ENCODE measurements at regions not wholly inside any gene's neighbourhood (a gene's known extent, or its start where the extent isn't known, plus 50 kb on each side); places are given as distances from the start of the nearest gene placed in this dataset.
"Not testable (repeated sequence)": the region's sequence is repeated elsewhere in the genome, so short reads cannot be mapped to it uniquely, and the experiment has no call there.

- DNase-seq, result no peak
These were observed 65.1 kb downstream of the SPRY4 start for GRCh38 chr5:142259758-142260157.

DNA sequence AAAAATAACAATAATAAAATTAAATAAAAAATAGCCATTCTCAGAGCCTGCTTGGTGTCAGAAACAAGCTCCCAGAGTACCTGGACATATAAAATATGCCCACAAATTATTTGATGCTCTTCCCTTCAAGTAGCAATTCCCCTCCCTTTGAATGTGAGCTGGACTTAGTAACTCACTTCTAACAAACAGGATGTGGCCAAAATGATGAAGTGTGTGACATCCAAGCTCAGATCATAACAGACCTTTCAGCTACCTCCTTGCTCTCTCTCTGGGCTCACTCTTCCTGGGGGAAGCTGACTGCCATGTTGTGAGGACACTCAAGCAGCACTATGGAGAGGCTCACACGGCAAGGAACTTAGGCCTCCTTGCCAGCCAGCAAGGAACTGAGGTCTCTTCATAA, 69.0 kb downstream of the SPRY4 start:
- no peak for DNase-seq

DNA sequence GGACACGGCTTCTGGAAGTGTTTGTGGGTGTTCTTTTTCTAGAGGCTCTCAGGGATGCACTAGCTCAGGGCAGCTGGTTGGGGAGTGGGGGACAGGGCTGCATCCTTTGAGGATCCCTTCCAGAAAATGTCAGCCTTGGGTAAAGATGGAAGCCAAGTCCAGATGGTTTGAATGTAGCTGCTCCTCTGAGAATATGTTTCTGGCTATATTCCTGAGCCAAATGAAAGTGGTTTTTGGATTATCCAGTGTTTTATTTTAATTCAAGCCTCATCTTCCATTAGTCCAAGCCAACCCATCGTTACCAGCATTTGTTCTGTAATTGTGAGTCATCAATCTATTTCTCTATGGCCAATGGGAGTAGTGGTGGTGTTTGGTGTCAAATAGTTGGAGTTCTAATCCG, 70.4 kb downstream of the SPRY4 start:
- no peak for DNase-seq

DNA sequence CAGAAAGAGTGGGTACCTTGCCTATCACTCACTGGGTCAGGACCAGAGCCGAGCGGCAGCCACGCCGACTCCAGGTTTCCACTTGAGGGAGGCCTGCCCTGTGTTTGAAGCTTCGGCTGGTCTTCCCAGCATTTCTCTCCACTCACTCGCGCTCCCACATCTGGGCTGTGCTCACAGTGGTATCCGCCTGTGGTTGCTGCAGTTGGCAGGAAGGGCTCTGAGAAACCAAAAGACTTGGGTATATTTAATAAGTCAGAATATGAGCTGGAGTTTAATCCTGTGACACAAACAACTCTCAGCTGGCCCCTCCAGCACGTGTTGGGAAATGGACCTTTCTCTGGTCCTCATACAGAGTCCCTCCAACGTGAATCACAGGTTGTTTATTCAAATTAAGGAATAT, 70.9 kb downstream of the SPRY4 start:
- no peak for DNase-seq

- no peak for DNase-seq
These were observed 74.7 kb downstream of the SPRY4 start for GRCh38 chr5:142250119-142250518.

DNA sequence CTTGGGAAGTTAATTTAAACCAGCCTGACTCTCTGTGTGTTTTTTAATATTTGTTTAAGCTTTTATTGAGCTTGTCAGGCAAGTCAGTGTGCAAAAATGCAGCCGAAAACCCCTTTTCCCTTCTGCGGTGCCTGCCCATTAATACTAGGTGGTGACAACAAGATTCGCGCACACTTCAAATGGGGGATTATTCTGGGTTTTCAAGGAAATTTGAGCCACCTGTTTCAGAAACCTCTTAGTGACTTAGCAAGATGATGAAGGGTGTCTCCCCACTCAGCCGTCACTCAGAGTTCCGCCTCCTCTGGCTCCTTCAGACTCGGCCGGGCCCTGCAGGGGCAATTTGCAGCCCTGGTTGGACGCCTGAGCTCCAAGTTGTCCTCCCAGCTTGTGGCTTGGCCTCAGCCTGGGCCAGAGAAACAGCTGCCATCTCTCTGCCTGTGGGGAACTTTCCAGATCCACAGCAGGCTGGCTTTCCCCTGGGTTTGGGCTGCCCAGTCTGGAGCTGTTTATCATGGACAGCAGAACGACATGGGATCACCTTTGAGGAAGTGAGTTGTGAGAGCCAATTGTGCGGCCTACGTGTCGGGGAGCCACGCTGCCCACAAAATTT, 75.9 kb downstream of the SPRY4 start:
- no peak for DNase-seq

GRCh38 chr5:142246258-142246657, 78.6 kb downstream of the SPRY4 start:
- no peak for DNase-seq

DNA sequence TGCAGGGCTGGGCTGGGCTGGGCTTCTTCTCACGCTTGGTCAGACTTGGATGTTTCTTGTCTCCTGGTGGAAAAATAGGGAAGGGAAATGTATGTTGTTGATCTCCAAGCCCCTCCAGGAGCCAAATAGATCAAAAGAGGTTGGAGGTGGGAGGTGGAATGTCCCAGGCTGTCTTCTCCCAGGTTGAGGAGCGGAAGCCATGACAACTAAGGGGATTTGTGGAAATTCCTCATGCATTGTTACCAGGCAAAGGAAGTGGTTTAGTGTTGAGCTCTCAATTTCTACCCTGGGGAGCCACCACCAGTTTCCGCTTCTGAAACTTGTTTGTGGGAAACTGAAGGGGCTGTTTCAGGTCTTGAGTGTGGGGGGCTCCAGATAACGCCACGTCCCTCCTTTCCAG, 79.0 kb downstream of the SPRY4 start:
- DNase-seq, result no peak

DNA sequence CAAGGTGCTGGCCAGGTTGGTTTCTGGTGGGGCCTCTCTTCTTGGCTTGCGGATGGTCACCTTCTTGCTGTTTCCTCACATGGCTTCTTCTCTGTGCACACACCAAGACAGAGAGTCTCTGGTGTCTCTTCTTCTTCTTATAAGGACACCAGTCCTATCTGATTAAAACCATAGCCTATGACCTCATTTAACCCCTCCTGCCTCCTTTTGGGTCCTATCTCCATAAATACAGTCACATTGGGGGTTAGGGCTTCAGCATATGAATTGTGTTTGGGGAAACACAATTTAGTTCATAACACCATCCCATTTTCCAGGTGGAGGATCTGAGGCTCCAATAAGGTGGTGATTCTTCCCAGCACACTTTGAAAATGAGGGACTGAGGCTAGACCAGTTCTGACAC, 80.4 kb downstream of the SPRY4 start:
- DNase-seq, result no peak

- DNase-seq, result no peak
These were observed 82.5 kb downstream of the SPRY4 start for GRCh38 chr5:142242272-142242671.

DNA sequence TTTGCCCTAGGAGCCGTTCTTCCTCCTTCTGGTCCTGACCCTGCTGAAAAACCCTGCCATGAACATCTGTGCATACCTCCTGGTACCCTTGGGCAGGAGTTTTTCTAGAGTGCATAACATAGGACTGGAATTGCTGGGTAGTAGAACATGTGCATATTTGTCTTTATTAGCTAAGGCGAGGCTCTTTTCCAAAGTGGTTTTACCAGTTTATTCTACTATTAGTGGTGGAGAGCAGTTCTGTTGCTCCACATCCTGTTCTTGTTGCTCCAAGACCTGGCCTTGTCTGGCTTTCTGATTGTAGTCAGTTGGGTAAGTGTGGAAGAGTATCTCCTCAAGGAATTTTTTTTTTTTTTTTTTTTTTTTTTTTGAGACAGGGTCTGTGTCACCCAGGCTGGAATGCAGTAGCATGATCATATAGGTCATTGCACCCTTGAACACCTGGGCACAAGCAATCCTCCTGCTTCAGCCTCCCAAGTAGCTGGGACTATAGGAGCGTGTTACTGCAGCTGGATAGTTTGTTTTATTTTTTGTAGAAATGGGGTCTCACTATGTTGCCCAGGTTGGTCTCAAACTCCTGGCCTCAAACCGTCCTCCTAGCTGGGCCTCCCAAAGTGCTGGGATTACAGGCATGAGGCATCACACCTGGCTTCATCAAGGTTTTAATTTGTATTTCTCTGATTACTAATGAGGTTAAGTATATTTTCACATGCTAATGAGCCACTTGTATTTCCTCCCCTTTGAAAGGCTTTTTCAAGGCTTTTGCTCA, 85.2 kb downstream of the SPRY4 start:
- DNase-seq, result no peak

GRCh38 chr5:142237707-142238106, 87.1 kb downstream of the SPRY4 start:
- DNase-seq, result no peak

GRCh38 chr5:142236673-142237290, 88.0 kb downstream of the SPRY4 start:
- DNase-seq, result not testable (repeated sequence)

DNA sequence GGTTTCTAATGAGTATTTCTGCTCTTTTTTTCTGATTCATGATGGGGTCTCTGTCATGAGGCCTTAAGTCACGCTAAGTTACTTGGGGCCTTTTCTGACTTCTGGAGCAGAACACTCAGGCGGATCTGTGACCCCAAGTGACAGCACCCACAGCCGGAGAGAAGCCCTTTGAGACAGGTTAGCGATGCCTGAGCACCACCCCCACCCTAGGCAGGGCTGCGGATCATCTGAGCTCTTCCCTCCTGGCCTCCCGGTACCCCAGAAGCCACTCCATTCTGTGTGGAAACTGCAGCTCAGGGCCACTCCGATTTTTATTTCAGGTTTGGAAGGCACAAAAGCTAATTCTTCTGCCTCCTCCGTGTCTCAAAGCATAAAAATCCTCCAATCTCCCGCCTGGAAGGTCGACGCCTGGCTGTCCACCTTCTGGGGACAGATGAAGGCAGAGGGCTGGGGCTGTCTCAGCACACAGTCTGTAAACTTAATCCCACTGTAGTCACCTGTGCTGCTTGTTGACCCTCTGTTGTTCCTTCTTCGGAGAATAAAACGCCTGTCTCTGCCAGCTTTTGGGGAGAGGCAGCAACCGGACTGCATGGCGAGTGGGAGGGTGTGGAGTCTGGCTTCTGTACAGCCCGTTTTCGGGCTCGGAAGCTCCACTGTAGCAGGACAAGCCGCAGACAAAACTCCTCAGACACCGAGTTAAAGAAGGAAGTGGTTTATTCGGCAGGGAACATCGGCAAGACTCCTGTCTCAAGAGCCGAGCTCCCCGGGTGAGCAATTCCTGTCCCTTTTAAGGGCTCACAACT, 88.8 kb downstream of the SPRY4 start:
- DNase-seq, result no peak

GRCh38 chr5:142235050-142235797, 89.6 kb downstream of the SPRY4 start:
- peak; percentile 18 to 32 for DNase-seq

- DNase-seq, result no peak
These were observed 91.5 kb downstream of the SPRY4 start for GRCh38 chr5:142233083-142234032.

- DNase-seq, result not testable (repeated sequence)
These were observed 93.9 kb downstream of the SPRY4 start for GRCh38 chr5:142230949-142231348.

- no peak for DNase-seq
These were observed 99.7 kb downstream of the SPRY4 start for GRCh38 chr5:142225141-142225540.

DNA sequence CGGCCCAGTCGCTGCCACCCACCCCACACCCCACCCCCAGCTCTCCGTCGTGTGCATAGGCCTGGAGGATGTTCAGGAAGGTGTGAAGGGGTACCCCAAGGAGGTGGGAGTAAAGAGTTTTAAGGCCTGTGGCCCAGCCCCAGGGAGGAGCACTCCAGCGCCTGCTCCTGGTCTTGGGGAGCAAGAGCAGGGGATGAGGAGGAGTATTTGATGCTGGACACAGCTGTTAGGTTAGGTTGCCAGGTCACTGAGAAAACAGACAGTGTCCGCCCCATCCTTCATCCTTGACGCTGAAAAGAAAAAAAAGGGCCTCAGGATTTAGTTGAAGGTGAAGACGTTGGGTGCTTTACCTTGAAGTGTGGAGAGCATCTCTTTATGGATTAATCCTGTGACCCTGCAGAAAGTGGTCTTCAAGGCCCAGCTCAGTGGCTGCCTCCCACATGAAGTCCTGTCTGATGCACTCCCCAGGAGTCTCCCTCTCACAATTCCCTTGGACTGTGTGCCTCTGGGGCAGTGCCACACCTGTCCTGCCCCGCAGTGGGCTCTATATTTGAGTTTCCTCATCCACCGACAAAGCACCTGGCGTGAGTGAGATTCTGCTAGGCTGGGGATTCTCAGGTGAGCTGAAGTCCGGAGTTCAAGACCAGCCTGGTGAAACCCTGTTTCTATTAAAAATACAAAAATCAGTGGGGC, 101.8 kb downstream of the SPRY4 start:
- no peak for DNase-seq

GRCh38 chr5:142222225-142222865, 102.5 kb downstream of the SPRY4 start:
- DNase-seq, result no peak
